CD4-positive, alpha-beta T cell treated with Interleukin-1 beta for 1 hour (primary cell): ENCODE measurements at regions not wholly inside any gene's neighbourhood (a gene's known extent, or its start where the extent isn't known, plus 50 kb on each side); places are given as distances from the start of the nearest gene placed in this dataset.

Experiments
- DNase-seq, 2 donors: peaks; one replicate each; pipeline ENCODE4 v3.0.0-alpha.2; 2020 to 2022

DNA sequence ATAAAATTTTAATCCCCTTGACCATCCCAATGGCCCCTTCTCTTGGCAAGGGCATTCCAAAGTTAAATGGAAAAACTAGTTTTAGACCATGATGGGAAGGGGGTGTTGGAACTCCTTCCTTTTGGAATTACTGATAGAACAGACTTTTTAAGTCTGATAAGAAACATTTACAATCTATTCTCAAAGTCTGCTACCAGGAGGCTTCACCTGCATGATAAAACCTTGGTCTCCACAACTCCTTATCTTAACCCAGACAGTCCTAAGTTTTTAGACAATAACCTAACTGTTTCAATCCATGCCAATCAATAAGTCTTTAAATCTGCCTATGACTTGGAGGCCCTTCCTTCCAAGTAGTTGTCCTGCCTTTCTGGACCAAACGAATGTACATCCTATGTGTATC lies 63.9 kb upstream of the PGRMC2 start:
- no peak for DNase-seq

DNA sequence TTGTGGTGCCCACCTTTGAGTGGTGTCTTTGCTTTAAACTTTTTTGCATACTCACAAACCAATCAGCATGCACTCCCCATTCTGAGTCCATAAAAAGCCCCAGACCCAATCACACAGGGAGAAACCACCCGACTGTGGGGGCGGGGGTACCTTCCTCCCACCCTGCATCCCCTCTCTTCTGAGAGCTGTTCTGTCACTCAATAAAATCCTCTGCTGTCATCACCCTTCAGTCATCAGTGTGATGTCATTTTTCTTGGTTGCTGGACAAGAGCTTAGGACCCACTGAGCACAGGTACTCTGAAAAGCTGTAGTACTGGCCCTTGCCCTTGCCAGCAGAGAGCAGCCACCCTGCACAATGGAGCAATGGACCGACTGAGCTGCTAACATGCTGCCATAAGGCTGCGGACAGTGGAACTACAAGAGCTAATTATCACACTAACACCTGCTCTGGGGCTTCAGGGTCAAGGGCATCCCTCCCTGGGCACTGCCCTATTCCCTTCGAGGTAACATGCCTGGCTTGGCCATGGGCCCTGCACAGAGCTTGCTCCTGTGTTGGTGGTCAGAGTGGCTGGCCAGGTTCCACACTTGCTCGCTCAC lies 62.9 kb upstream of the PGRMC2 start:
- no peak for DNase-seq

GRCh38 chr4:128349921-128350320 lies 62.3 kb upstream of the PGRMC2 start:
- no peak for DNase-seq

DNA sequence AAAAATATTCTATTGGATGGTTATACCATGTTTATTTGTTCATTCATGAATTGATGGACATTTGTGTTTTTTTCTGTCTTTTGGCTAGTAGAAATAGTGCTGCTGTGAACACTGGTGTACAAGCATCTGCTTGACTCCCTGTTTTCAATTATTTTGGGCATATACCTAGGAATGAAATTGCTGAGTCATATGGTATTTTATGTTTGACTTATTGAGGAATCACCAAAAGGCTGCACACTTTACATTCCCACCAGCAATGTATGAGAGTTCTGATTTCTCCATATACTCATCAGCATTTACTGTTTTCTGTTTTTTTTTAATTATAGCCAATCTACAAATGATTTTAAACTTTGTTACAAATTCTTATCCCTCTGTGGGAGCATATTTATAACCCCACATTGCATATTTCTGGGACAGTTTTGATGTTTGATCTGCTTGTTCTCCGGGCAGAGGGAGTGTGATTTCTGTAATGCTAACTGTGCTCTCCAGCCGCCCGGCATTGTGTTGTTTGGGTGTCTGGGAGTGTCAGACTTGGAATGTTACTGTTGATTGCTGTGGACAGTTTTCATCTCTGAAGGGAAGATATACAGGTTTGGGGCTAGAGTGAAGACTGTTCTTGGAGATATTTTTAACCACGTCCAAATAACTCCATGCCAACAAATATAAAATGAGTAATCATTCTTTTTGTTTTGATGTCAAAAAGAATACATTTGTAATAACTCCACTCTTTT lies 60.5 kb upstream of the PGRMC2 start:
- no peak for DNase-seq

GRCh38 chr4:128347175-128347868 lies 59.7 kb upstream of the PGRMC2 start:
- DNase-seq, result no peak

DNA sequence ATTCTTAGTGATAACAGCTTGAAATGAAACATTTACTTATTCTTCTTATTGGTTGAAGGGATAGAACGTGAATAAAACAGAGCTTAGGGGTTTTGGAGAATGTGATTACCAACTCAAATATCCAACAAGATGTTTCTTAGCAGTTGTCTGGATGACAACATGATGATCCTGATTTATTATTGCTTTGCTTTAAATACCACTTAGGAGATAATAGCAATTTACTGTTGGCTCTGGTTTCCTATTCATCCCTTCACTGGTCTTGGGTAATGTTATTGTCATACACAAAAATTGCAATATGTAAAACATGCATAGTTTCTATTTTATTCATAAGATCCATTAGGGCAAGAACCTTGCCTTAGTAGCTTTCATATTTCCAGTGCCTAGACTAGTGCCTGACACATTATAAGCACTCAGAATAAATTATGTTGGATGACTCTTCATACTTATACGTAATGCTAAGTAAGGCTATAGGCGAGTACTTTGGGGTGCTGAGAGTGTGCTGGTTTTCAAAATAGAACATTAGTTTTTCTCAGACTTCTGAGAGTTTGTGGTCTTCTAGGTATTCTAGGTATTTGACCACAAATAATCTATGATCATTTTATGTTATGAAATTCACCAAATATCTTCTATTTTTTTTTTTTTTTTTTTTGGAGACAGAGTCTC lies 58.6 kb upstream of the PGRMC2 start:
- DNase-seq, result no peak

GRCh38 chr4:128345650-128346049 lies 58.0 kb upstream of the PGRMC2 start:
- no peak for DNase-seq

- DNase-seq, result no peak
Measured at GRCh38 chr4:128342762-128343161, 55.1 kb upstream of the PGRMC2 start.

DNA sequence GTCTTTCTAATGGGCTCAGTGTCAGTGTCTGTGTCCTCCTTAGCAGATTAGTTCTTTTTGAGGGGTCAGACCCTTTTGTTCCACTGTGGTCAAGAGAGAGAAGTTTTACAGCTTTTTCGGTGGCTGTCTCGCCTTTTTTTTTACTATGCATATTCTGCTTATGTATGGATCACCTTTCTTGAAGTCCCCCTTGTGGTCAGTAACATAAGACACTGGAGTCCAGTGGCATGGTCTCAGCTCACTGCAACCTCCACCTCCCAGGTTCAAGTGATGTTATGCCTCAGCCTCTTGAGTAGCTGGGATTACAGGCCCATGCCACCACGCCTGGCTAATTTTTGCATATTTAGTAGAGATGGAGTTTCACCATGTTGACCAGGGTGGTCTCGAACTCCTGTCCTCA lies 54.0 kb upstream of the PGRMC2 start:
- DNase-seq, result no peak

DNA sequence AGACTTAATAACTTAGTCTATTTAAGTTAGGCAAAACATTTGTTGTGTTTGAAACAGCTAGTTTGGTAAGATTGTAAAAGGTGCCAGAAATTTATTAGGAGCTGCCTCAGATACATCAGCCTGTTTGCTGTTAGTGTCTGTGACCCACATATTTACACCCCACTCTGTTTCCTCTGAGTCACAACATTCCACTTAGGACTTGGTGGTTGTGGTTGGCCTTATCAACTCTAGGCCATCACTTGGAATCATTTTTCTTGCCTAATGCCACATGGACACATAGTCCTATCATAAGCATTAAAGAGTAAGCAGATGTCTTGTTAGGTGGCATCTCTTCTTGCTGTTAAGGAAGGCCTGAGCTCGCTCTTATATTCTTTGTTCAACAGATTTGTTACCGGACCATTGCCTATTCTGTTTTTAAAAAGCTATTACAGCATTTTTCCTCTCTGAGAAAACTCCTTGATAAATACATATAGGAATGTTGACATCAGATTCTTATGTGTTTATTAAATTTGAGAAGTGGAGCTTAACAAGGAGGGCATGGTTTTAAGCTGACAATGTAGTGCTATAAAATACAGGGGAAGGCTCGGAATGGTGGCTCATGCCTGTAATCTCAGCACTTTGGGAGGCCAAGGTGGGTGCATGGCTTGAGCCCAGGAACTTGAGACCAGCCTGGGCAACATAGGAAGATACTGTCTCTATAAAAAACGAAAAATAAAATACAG lies 51.2 kb upstream of the PGRMC2 start:
- DNase-seq, result no peak

- DNase-seq, result no peak
Measured at GRCh38 chr4:128337863-128338262, 50.2 kb upstream of the PGRMC2 start.
